ENCODE measurements at regions not wholly inside any gene's neighbourhood (a gene's known extent, or its start where the extent isn't known, plus 50 kb on each side); places are given as distances from the start of the nearest gene placed in this dataset.

DNA sequence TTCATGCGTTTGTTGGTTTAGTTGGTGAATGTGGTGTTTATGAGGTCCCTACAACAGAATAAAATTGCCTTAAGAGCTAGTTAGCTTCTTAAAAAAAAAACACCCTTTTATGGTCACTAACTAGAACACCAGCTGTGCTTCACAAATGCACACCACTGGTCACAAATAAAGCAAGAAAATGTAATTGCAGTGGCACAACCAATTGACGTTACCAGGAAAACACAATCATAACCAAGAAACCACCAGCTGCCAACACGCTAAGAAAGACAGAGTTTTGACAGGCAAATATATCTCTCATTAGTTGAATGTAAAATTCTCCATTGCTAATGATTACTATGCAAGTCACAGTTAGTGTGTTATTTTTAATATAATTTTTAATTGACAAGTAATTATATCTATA lies 389.9 kb downstream of the ADAMTS20 start:
- dilution Hi-C loops (cut with MboI; ENCODE audit: extremely low pct_ligation_motif_present, low sequenced_read_pairs) = no loop called here
- no peak overlapping the region for H2AFZ ChIP-seq (ENCODE audit: control insufficient read depth, low read length)
- H3K27ac ChIP-seq (ENCODE audit: control insufficient read depth, insufficient read depth, low read length) = no peak overlapping the region
- H3K79me2 ChIP-seq (ENCODE audit: control insufficient read depth, insufficient read depth, low read length) = no peaks in the 10 kb centered on the region
- H4K20me1 ChIP-seq (ENCODE audit: control insufficient read depth, extremely low read depth, insufficient read depth, low read length) = no peaks in the 10 kb centered on the region
- H3K9me1 ChIP-seq (ENCODE audit: control insufficient read depth, extremely low read depth, insufficient read depth, low read length) = no peaks in the 10 kb centered on the region
- no peaks in the 10 kb centered on the region for H3K27me3 ChIP-seq (ENCODE audit: control insufficient read depth, extremely low read depth, insufficient read depth, low read length)
- DNase-seq (ENCODE audit: low read depth, low spot score) (no peak), FAIRE-seq (no peak)
- no peaks in the 10 kb centered on the region for H3K36me3 ChIP-seq (ENCODE audit: control insufficient read depth in 2 of 2, extremely low read depth in 1 of 2, insufficient read depth in 2 of 2, low read length in 2 of 2)
- TF ChIP-seq, protein P1, sequence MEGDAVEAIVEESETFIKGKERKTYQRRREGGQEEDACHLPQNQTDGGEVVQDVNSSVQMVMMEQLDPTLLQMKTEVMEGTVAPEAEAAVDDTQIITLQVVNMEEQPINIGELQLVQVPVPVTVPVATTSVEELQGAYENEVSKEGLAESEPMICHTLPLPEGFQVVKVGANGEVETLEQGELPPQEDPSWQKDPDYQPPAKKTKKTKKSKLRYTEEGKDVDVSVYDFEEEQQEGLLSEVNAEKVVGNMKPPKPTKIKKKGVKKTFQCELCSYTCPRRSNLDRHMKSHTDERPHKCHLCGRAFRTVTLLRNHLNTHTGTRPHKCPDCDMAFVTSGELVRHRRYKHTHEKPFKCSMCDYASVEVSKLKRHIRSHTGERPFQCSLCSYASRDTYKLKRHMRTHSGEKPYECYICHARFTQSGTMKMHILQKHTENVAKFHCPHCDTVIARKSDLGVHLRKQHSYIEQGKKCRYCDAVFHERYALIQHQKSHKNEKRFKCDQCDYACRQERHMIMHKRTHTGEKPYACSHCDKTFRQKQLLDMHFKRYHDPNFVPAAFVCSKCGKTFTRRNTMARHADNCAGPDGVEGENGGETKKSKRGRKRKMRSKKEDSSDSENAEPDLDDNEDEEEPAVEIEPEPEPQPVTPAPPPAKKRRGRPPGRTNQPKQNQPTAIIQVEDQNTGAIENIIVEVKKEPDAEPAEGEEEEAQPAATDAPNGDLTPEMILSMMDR (optimal IDR thresholded peaks at IDR 0.05 in 1 of 3, IDR thresholded peaks at IDR 0.05 in 1 of 3, conservative IDR thresholded peaks at IDR 0.05 in 1 of 3; ENCODE audit: extremely low read depth in 1 of 3, insufficient read depth in 2 of 3, low read length in 3 of 3) = no peak
- TF ChIP-seq EZH2 (IDR thresholded peaks at IDR 0.05; ENCODE audit: low read length) = no peak
- H3K4me1 ChIP-seq (ENCODE audit: control insufficient read depth, extremely low read depth, insufficient read depth, low read length) = peaks cover 7% of the 10 kb centered on the region
- no peak overlapping the region for H3K4me3 ChIP-seq (ENCODE audit: control insufficient read depth in 2 of 3, extremely low read depth in 1 of 3, insufficient read depth in 2 of 3, low read depth in 1 of 3, low read length in 3 of 3)
- H3K9me3 ChIP-seq (ENCODE audit: control insufficient read depth, low read depth, low read length) = no peaks in the 10 kb centered on the region
- no peak overlapping the region for H3K4me2 ChIP-seq (ENCODE audit: control insufficient read depth, extremely low read depth, insufficient read depth, low read depth, low read length)
- no peak overlapping the region for H3K9ac ChIP-seq (ENCODE audit: control insufficient read depth, extremely low read depth, insufficient read depth, low read length)

- H3K27me3 ChIP-seq (ENCODE audit: control insufficient read depth, extremely low read depth, insufficient read depth, low read length) = no peaks in the 10 kb centered on the region
- no peaks in the 10 kb centered on the region for H3K36me3 ChIP-seq (ENCODE audit: control insufficient read depth in 2 of 2, extremely low read depth in 1 of 2, insufficient read depth in 2 of 2, low read length in 2 of 2)
- FAIRE-seq (no peak), DNase-seq (ENCODE audit: low read depth, low spot score) (no peak)
- H3K9ac ChIP-seq (ENCODE audit: control insufficient read depth, extremely low read depth, insufficient read depth, low read length) = no peak overlapping the region
- no peak overlapping the region for H3K27ac ChIP-seq (ENCODE audit: control insufficient read depth, insufficient read depth, low read length)
- H4K20me1 ChIP-seq (ENCODE audit: control insufficient read depth, extremely low read depth, insufficient read depth, low read length) = no peaks in the 10 kb centered on the region
- no peak overlapping the region for H2AFZ ChIP-seq (ENCODE audit: control insufficient read depth, low read length)
- H3K9me1 ChIP-seq (ENCODE audit: control insufficient read depth, extremely low read depth, insufficient read depth, low read length) = no peaks in the 10 kb centered on the region
- dilution Hi-C loops (cut with MboI; ENCODE audit: extremely low pct_ligation_motif_present, low sequenced_read_pairs) = no loop called here
- H3K9me3 ChIP-seq (ENCODE audit: control insufficient read depth, low read depth, low read length) = no peaks in the 10 kb centered on the region
- no peak overlapping the region for H3K4me3 ChIP-seq (ENCODE audit: control insufficient read depth in 2 of 3, extremely low read depth in 1 of 3, insufficient read depth in 2 of 3, low read depth in 1 of 3, low read length in 3 of 3)
- TF ChIP-seq EZH2 (IDR thresholded peaks at IDR 0.05; ENCODE audit: low read length) = no peak
- TF ChIP-seq, protein P1 (optimal IDR thresholded peaks at IDR 0.05 in 1 of 3, IDR thresholded peaks at IDR 0.05 in 1 of 3, conservative IDR thresholded peaks at IDR 0.05 in 1 of 3; ENCODE audit: extremely low read depth in 1 of 3, insufficient read depth in 2 of 3, low read length in 3 of 3) = no peak
- H3K79me2 ChIP-seq (ENCODE audit: control insufficient read depth, insufficient read depth, low read length) = no peaks in the 10 kb centered on the region
- H3K4me1 ChIP-seq (ENCODE audit: control insufficient read depth, extremely low read depth, insufficient read depth, low read length) = peaks cover 7% of the 10 kb centered on the region
- no peak overlapping the region for H3K4me2 ChIP-seq (ENCODE audit: control insufficient read depth, extremely low read depth, insufficient read depth, low read depth, low read length)
Observed at GRCh38 chr12:43159506-43159905, 392.5 kb downstream of the ADAMTS20 start.

Measured in keratinocyte (primary cell).